Tibial artery (tissue), 4 donors: ENCODE measurements at regions not wholly inside any gene's neighbourhood (a gene's known extent, or its start where the extent isn't known, plus 50 kb on each side); places are given as distances from the start of the nearest gene placed in this dataset.

ENCODE experiments used
- DNase-seq, 2 donors: peaks; one replicate each; pipeline ENCODE4 v3.0.0-alpha.2; 2019
- H3K27ac ChIP-seq, 2 donors: fragments of 200-600 bp; sonication (generic) in 1 of 2; 1 replicate in 1 of 2; 2 replicates in 1 of 2; pipeline ENCODE4 v1.5.1; 2018 to 2019; ENCODE audit warnings: mild to moderate bottlenecking in 1 of 2
- H3K27me3 ChIP-seq, 2 donors: fragments of 200-600 bp; sonication (generic) in 1 of 2; one replicate each; pipeline versions ENCODE4 v1.5.1 to v1.6.0; 2016 to 2019
- H3K36me3 ChIP-seq, 3 donors: fragments of 200-600 bp; sonication (generic) in 2 of 3; one replicate each; pipeline ENCODE4 v1.5.1; 2016 to 2019; ENCODE audit warnings: mild to moderate bottlenecking in 2 of 3
- H3K4me1 ChIP-seq, 4 donors: fragments of 200-600 bp; sonication (generic) in 2 of 4; 1 replicate in 3 of 4; 2 replicates in 1 of 4; pipeline ENCODE4 v1.5.1; 2016 to 2019
- H3K4me3 ChIP-seq, 2 donors: fragments of 200-600 bp; sonication (generic) in 1 of 2; 1 replicate in 1 of 2; 2 replicates in 1 of 2; pipeline ENCODE4 v1.5.1; 2018 to 2019; ENCODE audit warnings: mild to moderate bottlenecking in 2 of 2
- H3K9me3 ChIP-seq, 3 donors: fragments of 200-600 bp; sonication (generic) in 1 of 3; one replicate each; pipeline ENCODE4 v1.5.1; 2016 to 2019
- CTCF ChIP-seq, 2 experiments: fragments of 200-600 bp in 1 of 2; fragments of 450-650 bp in 1 of 2; IDR thresholded peaks; one replicate each; pipeline ENCODE4 v1.5.1; 2017 to 2019; ENCODE audit warnings: antibody characterized with exemption in 2 of 2, mild to moderate bottlenecking in 1 of 2, moderate library complexity in 1 of 2
- intact Hi-C: fragments of 100-400 bp; cut with DNase I; formaldehyde crosslinking; loops from one replicate; pipeline ENCODE4 v1.15.0; 2023; ENCODE audit warnings: low total_unique reads

- no peak for TF ChIP-seq CTCF (IDR thresholded peaks at IDR 0.05)
- Histone ChIP-seq H3K4me1 (peaks cover 0 to 6% (median 2%) of the 10 kb centered on the region in 4 donors), H3K27ac (no peak overlapping the region), H3K27me3 (no peaks in the 10 kb centered on the region), H3K4me3 (no peak overlapping the region), H3K9me3 (no peaks in the 10 kb centered on the region), H3K36me3 (no peaks in the 10 kb centered on the region)
- DNase-seq: no peak
- intact Hi-C loops: no loop called here
Measured at GRCh38 chr2:106990297-106990696, 104.3 kb upstream of the ST6GAL2 start.

DNA sequence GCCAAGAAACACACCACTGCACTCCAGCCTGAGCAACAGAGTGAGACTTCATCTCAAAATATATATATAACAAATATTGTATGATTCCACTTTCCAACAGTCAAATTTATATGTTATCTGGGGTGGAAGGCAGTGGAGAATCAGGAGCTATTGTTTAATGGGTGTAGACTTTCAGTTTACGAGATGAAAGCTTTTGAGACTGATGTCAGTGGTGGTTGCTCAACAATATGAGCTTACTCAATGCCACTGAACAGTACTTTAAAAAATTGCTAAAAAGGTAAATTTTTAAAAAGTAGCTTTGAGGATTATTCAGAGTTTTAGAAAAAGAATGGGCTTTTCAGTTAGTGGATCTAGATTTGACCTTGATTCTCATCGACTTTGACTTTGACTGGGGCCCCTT is 105.9 kb upstream of the ST6GAL2 start:
- no peak overlapping the region for H3K27ac ChIP-seq
- no peaks in the 10 kb centered on the region for H3K9me3 ChIP-seq
- no peaks in the 10 kb centered on the region for H3K27me3 ChIP-seq
- no peaks in the 10 kb centered on the region for H3K36me3 ChIP-seq
- H3K4me1 ChIP-seq: peaks cover 0 to 21% (median 13%) of the 10 kb centered on the region in 4 donors
- no peak for DNase-seq
- no peak for TF ChIP-seq CTCF (IDR thresholded peaks at IDR 0.05)
- intact Hi-C loops: no loop called here
- H3K4me3 ChIP-seq: no peak overlapping the region

- H3K27ac ChIP-seq: peak overlapping the region; percentile 32 to 50
- no peaks in the 10 kb centered on the region for H3K36me3 ChIP-seq
- peak overlapping the region in 1 of 2 donors; percentile 24 for H3K4me3 ChIP-seq
- no peaks in the 10 kb centered on the region for H3K9me3 ChIP-seq
- TF ChIP-seq CTCF (IDR thresholded peaks at IDR 0.05): no peak
- intact Hi-C loops: no loop called here
- peaks cover 0 to 21% (median 13%) of the 10 kb centered on the region in 4 donors for H3K4me1 ChIP-seq
- H3K27me3 ChIP-seq: no peaks in the 10 kb centered on the region
- no peak for DNase-seq
Measured at GRCh38 chr2:106995556-106995955, 109.6 kb upstream of the ST6GAL2 start.

- no peaks in the 10 kb centered on the region for H3K36me3 ChIP-seq
- DNase-seq: no peak
- no peaks in the 10 kb centered on the region for H3K9me3 ChIP-seq
- H3K4me3 ChIP-seq: peak overlapping the region in 1 of 2 donors; percentile 24
- intact Hi-C loops: no loop called here
- no peaks in the 10 kb centered on the region for H3K27me3 ChIP-seq
- peaks cover 0 to 21% (median 13%) of the 10 kb centered on the region in 4 donors for H3K4me1 ChIP-seq
- peak overlapping the region; percentile 32 to 50 for H3K27ac ChIP-seq
- TF ChIP-seq CTCF (IDR thresholded peaks at IDR 0.05): no peak
Measured at GRCh38 chr2:106996171-106996769, 110.3 kb upstream of the ST6GAL2 start.

GRCh38 chr2:106997204-106997603 is 111.2 kb upstream of the ST6GAL2 start:
- Histone ChIP-seq H3K4me3 (no peak overlapping the region), H3K36me3 (no peaks in the 10 kb centered on the region), H3K4me1 (peaks cover 0 to 21% (median 13%) of the 10 kb centered on the region in 4 donors), H3K27ac (no peak overlapping the region), H3K9me3 (no peaks in the 10 kb centered on the region), H3K27me3 (no peaks in the 10 kb centered on the region)
- DNase-seq: no peak
- intact Hi-C loops: no loop called here
- no peak for TF ChIP-seq CTCF (IDR thresholded peaks at IDR 0.05)

DNA sequence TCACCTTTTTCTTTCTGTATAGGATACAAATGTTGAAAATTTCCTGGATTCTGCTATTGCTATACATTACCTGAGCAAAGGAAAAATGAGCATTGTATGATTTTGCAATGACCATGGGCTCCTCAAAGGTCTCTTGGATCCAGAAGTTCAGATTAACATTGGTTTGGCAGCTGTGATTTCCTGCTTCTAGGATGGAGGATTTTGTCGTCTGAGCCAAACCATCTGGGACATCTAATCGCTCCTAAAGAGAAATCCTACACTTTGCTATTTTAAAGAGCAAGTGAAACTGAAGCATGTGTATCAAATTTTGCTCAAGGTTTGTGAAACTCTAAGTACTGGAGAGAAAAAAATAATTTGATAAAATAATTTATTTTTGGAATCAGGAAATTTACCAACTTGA is 115.1 kb upstream of the ST6GAL2 start:
- no peak for DNase-seq
- TF ChIP-seq CTCF (IDR thresholded peaks at IDR 0.05): no peak
- no peak overlapping the region for H3K27ac ChIP-seq
- peaks cover 0 to 7% (median 5%) of the 10 kb centered on the region in 4 donors for H3K4me1 ChIP-seq
- no peaks in the 10 kb centered on the region for H3K36me3 ChIP-seq
- no peak overlapping the region for H3K4me3 ChIP-seq
- no peaks in the 10 kb centered on the region for H3K27me3 ChIP-seq
- intact Hi-C loops: no loop called here
- H3K9me3 ChIP-seq: no peaks in the 10 kb centered on the region
